B cell (primary cell): ENCODE measurements at regions not wholly inside any gene's neighbourhood (a gene's known extent, or its start where the extent isn't known, plus 50 kb on each side); places are given as distances from the start of the nearest gene placed in this dataset.

ENCODE experiments used
- ATAC-seq: fragments of 200-7000 bp; cut with Tn5 transposase; one replicate; pipeline ENCODE4 v1.10.0; 2021; ENCODE audit warnings: low read depth, mild to moderate bottlenecking, moderate number of reproducible peaks, moderate library complexity
- CTCF ChIA-PET: fragments of 350-600 bp; sonication (Branson Sonifier 250); formaldehyde crosslinking; loops from one replicate; lab custom pipeline; 2021; ENCODE audit warnings: antibody characterized with exemption, inconsistent platforms; lab: Charles Lee
- POLR2A ChIA-PET: fragments of 350-600 bp; sonication (Branson Sonifier 250); formaldehyde crosslinking; loops from one replicate; lab custom pipeline; 2021; ENCODE audit warnings: antibody characterized with exemption; lab: Charles Lee
- DNase-seq: peaks from one replicate; pipeline ENCODE4 v3.0.0; 2013
- H2AFZ ChIP-seq: 2 replicates; pipeline ENCODE4 v1.6.1; 2012; ENCODE audit warnings: mild to moderate bottlenecking, low read depth, low read length; ENCODE audit not compliant: insufficient read depth, poor library complexity, severe bottlenecking
- H3K27ac ChIP-seq, 2 donors: 1 replicate in 1 of 2; 2 replicates in 1 of 2; pipeline ENCODE4 v1.5.1; 2012 to 2013; ENCODE audit warnings: low read length in 2 of 2, mild to moderate bottlenecking in 2 of 2, moderate library complexity in 1 of 2
- H3K27me3 ChIP-seq, 4 experiments: fragments of 200-600 bp in 1 of 4; sonication (generic) in 1 of 4; replicated peaks in 1 of 4; 1 replicate in 2 of 4; 2 replicates in 2 of 4; pipeline versions ENCODE4 v1.6.1 to v1.7.0; 2013 to 2016; ENCODE audit warnings: low read length in 3 of 4, mild to moderate bottlenecking in 2 of 4, mixed read lengths in 1 of 4, moderate library complexity in 1 of 4; ENCODE audit not compliant: insufficient read depth in 4 of 4, control insufficient read depth in 3 of 4; ENCODE audit errors: control extremely low read depth in 1 of 4
- H3K36me3 ChIP-seq, 2 experiments: replicated peaks in 1 of 2; 1 replicate in 1 of 2; 2 replicates in 1 of 2; pipeline versions ENCODE4 v1.6.1 to v1.7.1; 2013; ENCODE audit warnings: low read length in 1 of 2; ENCODE audit not compliant: insufficient read depth in 2 of 2, control insufficient read depth in 1 of 2; ENCODE audit errors: control extremely low read depth in 1 of 2, extremely low read depth in 1 of 2
- H3K4me1 ChIP-seq, 2 donors: fragments of 200-600 bp in 1 of 2; sonication (generic) in 1 of 2; 1 replicate in 1 of 2; 2 replicates in 1 of 2; pipeline versions ENCODE4 v1.5.1 to v1.6.1; 2013 to 2017; ENCODE audit warnings: low read length in 2 of 2; ENCODE audit not compliant: control insufficient read depth in 2 of 2, insufficient read depth in 2 of 2
- H3K4me2 ChIP-seq: replicated peaks from 2 replicates; pipeline ENCODE3; 2012; ENCODE audit warnings: mild to moderate bottlenecking, low read depth, low read length; ENCODE audit not compliant: poor library complexity, severe bottlenecking
- H3K4me3 ChIP-seq, 5 experiments: fragments of 200-600 bp in 1 of 5; sonication (generic) in 1 of 5; 1 replicate in 3 of 5; 2 replicates in 2 of 5; pipeline versions ENCODE4 v1.5.1 to v1.7.0; 2011 to 2016; ENCODE audit warnings: low read length in 4 of 5, mild to moderate bottlenecking in 4 of 5, low read depth in 2 of 5, control low read depth in 1 of 5, moderate library complexity in 1 of 5; ENCODE audit not compliant: insufficient read depth in 1 of 5; ENCODE audit errors: control extremely low read depth in 1 of 5, extremely low read depth in 1 of 5
- H3K79me2 ChIP-seq: fragments of 200-600 bp; sonication (generic); one replicate; pipeline ENCODE4 v1.6.0; 2016; ENCODE audit warnings: low read length; ENCODE audit not compliant: control insufficient read depth, insufficient read depth
- H3K9ac ChIP-seq: fragments of 200-600 bp; sonication (generic); 2 replicates; pipeline ENCODE4 v1.6.1; 2017; ENCODE audit warnings: mild to moderate bottlenecking, low read length, moderate library complexity
- H3K9me3 ChIP-seq, 3 donors: one replicate each; pipeline versions ENCODE4 v1.6.1 to v1.7.1; 2013; ENCODE audit warnings: low read length in 2 of 3; ENCODE audit not compliant: control insufficient read depth in 2 of 3, insufficient read depth in 1 of 3; ENCODE audit errors: control extremely low read depth in 1 of 3
- H4K20me1 ChIP-seq: 2 replicates; pipeline ENCODE4 v1.6.0; 2012; ENCODE audit warnings: mild to moderate bottlenecking, low read length; ENCODE audit not compliant: insufficient read depth, control insufficient read depth, poor library complexity, severe bottlenecking
- H3K27ac Mint-ChIP-seq: one replicate; pipeline ENCODE4 v1.8.0; 2021; ENCODE audit warnings: mixed read lengths
- H3K27me3 Mint-ChIP-seq: one replicate; pipeline ENCODE4 v1.8.0; 2021; ENCODE audit warnings: mixed read lengths
- H3K4me1 Mint-ChIP-seq: one replicate; pipeline ENCODE4 v1.8.0; 2021; ENCODE audit warnings: mixed read lengths
- H3K4me3 Mint-ChIP-seq: one replicate; pipeline ENCODE4 v1.8.0; 2021; ENCODE audit warnings: mixed read lengths
- H3K9me3 Mint-ChIP-seq: one replicate; pipeline ENCODE4 v1.8.0; 2022; ENCODE audit warnings: mixed read lengths; ENCODE audit not compliant: insufficient read depth
- CTCF ChIP-seq: fragments of 200-600 bp; IDR thresholded peaks from one replicate; pipeline ENCODE4 v1.8.0; 2022; ENCODE audit warnings: antibody characterized with exemption, mild to moderate bottlenecking
- EZH2 ChIP-seq: IDR thresholded peaks from 2 replicates; pipeline ENCODE4 v1.6.1; 2012; ENCODE audit warnings: borderline replicate concordance, low read depth, mild to moderate bottlenecking, moderate library complexity, low read length; ENCODE audit not compliant: insufficient read depth, poor library complexity, severe bottlenecking
- WGBS: methylation state at CpG from one replicate; pipeline ENCODE4 v1.1.5; 2013; ENCODE audit warnings: missing lambda C conversion rate; ENCODE audit not compliant: insufficient coverage; 5-methylcytosine and 5-hydroxymethylcytosine counted together
- intact Hi-C: fragments of 100-400 bp; cut with micrococcal nuclease; formaldehyde crosslinking; loops from one replicate; pipeline ENCODE4 v1.10.0; 2022

GRCh38 chr1:193525917-193526710 is 339.7 kb upstream of the B3GALT2 start:
- Histone ChIP-seq H3K9me3 (peaks cover 0 to 2% (median 0%) of the 10 kb centered on the region in 3 donors), H3K9ac (no peak overlapping the region), H3K36me3 (no peaks in the 10 kb centered on the region), H3K27ac (no peak overlapping the region), H4K20me1 (no peaks in the 10 kb centered on the region), H3K4me3 (no peak overlapping the region), H3K27me3 (no peaks in the 10 kb centered on the region), H2AFZ (no peak overlapping the region), H3K79me2 (no peaks in the 10 kb centered on the region), H3K4me1 (no peaks in the 10 kb centered on the region), H3K4me2 (no peak overlapping the region)
- ATAC-seq = no peak
- no peak overlapping the region for H3K27ac Mint-ChIP-seq
- intact Hi-C loops = no loop called here
- H3K4me1 Mint-ChIP-seq = no peaks in the 10 kb centered on the region
- peaks cover 3% of the 10 kb centered on the region for H3K27me3 Mint-ChIP-seq
- no peak for TF ChIP-seq EZH2
- no peak for TF ChIP-seq CTCF
- no CpG with 5 or more reads among the region's 3 CpGs for WGBS
- CTCF ChIA-PET = no interaction called here
- POLR2A ChIA-PET = no interaction called here
- DNase-seq = no peak
- no peaks in the 10 kb centered on the region for H3K9me3 Mint-ChIP-seq
- no peak overlapping the region for H3K4me3 Mint-ChIP-seq

- peaks cover 3% of the 10 kb centered on the region for H3K27me3 Mint-ChIP-seq
- no peaks in the 10 kb centered on the region for H4K20me1 ChIP-seq
- intact Hi-C loops = no loop called here
- no peak overlapping the region for H2AFZ ChIP-seq
- no peak overlapping the region for H3K4me3 Mint-ChIP-seq
- ChIA-PET POLR2A (no interaction called here), CTCF (no interaction called here)
- no peak overlapping the region for H3K27ac Mint-ChIP-seq
- H3K9me3 ChIP-seq = peaks cover 0 to 2% (median 0%) of the 10 kb centered on the region in 3 donors
- H3K4me3 ChIP-seq = no peak overlapping the region
- H3K36me3 ChIP-seq = no peaks in the 10 kb centered on the region
- no peaks in the 10 kb centered on the region for H3K79me2 ChIP-seq
- TF ChIP-seq CTCF (no peak), EZH2 (no peak)
- no peak overlapping the region for H3K27ac ChIP-seq
- no peak overlapping the region for H3K9ac ChIP-seq
- H3K4me1 Mint-ChIP-seq = no peaks in the 10 kb centered on the region
- DNase-seq (no peak), ATAC-seq (no peak)
- H3K9me3 Mint-ChIP-seq = no peaks in the 10 kb centered on the region
- H3K4me2 ChIP-seq = no peak overlapping the region
- no peaks in the 10 kb centered on the region for H3K27me3 ChIP-seq
- H3K4me1 ChIP-seq = no peaks in the 10 kb centered on the region
These were observed 339.0 kb upstream of the B3GALT2 start for GRCh38 chr1:193525411-193525810.
